HCT116 (cell line): ENCODE measurements at regions not wholly inside any gene's neighbourhood (a gene's known extent, or its start where the extent isn't known, plus 50 kb on each side); places are given as distances from the start of the nearest gene placed in this dataset.
"Not testable (repeated sequence)": the region's sequence is repeated elsewhere in the genome, so short reads cannot be mapped to it uniquely, and the experiment has no call there.

Experiments used
- FOSL1 ChIP-seq: IDR thresholded peaks from 2 replicates; pipeline ENCODE4 v1.6.1; 2012; ENCODE audit warnings: low read depth
- TF ChIP-seq, protein P1 (sequence below), 3 experiments: fragments of 200-600 bp in 1 of 3; sonication (generic) in 1 of 3; IDR thresholded peaks in 2 of 3; conservative IDR thresholded peaks in 1 of 3; 2 replicates each; pipeline ENCODE4 v1.5.1; 2012 to 2017; ENCODE audit warnings: low read depth in 2 of 3, low read length in 2 of 3, antibody characterized with exemption in 1 of 3, borderline replicate concordance in 1 of 3, control low read depth in 1 of 3, mild to moderate bottlenecking in 1 of 3, mixed read lengths in 1 of 3, mixed run types in 1 of 3, moderate library complexity in 1 of 3; ENCODE audit not compliant: insufficient read depth in 1 of 3

DNA sequence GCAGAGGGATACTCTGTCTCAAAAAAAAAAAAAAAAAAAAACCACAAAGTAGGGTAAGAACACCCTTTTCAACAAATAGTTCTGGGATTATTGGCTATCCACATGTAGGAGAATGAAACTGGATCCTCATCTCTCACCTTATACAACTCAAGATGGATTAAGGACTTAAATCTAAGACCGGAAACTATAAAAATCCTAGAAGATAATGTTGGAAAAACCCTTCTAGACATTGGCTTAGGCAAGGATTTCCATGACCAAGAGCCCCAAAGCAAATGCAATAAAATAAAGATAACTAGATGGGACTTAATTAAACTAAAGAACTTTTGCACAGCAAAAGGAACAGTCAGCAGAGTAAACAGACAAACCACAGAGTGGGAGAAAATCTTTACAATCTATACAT is 119.7 kb upstream of the PAM start:
- TF ChIP-seq, protein P1, sequence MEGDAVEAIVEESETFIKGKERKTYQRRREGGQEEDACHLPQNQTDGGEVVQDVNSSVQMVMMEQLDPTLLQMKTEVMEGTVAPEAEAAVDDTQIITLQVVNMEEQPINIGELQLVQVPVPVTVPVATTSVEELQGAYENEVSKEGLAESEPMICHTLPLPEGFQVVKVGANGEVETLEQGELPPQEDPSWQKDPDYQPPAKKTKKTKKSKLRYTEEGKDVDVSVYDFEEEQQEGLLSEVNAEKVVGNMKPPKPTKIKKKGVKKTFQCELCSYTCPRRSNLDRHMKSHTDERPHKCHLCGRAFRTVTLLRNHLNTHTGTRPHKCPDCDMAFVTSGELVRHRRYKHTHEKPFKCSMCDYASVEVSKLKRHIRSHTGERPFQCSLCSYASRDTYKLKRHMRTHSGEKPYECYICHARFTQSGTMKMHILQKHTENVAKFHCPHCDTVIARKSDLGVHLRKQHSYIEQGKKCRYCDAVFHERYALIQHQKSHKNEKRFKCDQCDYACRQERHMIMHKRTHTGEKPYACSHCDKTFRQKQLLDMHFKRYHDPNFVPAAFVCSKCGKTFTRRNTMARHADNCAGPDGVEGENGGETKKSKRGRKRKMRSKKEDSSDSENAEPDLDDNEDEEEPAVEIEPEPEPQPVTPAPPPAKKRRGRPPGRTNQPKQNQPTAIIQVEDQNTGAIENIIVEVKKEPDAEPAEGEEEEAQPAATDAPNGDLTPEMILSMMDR (IDR thresholded peaks at IDR 0.05 in 2 of 3, conservative IDR thresholded peaks at IDR 0.05 in 1 of 3; ENCODE audit: borderline replicate concordance in 1 of 3, insufficient read depth in 1 of 3, low read depth in 2 of 3, low read length in 2 of 3) = not testable (repeated sequence)
- TF ChIP-seq FOSL1 = not testable (repeated sequence)
